HepG2 (cell line): ENCODE measurements at regions not wholly inside any gene's neighbourhood (a gene's known extent, or its start where the extent isn't known, plus 50 kb on each side); places are given as distances from the start of the nearest gene placed in this dataset.

Experiments used
- ATAC-seq: fragments of 200-7000 bp; cut with Tn5 transposase; 3 replicates; pipeline ENCODE4 v1.9.1; 2020; ENCODE audit warnings: mild to moderate bottlenecking, moderate library complexity
- BruUV-seq: library from RNA; stranded (reverse); fragments of 400-500 nt; replicated peaks from 2 replicates; lab custom pipeline; 2021; lab: Mats Ljungman, UMichigan
- CTCF ChIA-PET: fragments of 300-600 bp; formaldehyde crosslinking; extraction: SDS; loops from one replicate; lab custom pipeline; 2021; ENCODE audit warnings: low total read pairs, inconsistent platforms, low intra/inter-chr PET ratio; lab: Yijun Ruan, JAX
- POLR2A ChIA-PET: fragments of 350-600 bp; sonication (Branson Sonifier 250); formaldehyde crosslinking; loops from one replicate; lab custom pipeline; 2020; ENCODE audit warnings: antibody characterized with exemption, inconsistent platforms; lab: Yijun Ruan, JAX
- DNase-seq: peaks from one replicate; pipeline ENCODE4 v3.0.0-alpha.2; 2015; ENCODE audit warnings: low spot score
- FAIRE-seq: peaks from 3 replicates; lab custom pipeline; 2011; peaks lifted over from hg19 to GRCh38; lab: Jason Lieb, UNC
- H2AFZ ChIP-seq: one replicate; pipeline ENCODE4 v1.6.1; 2011; ENCODE audit warnings: low read length, inconsistent platforms
- H3K27ac ChIP-seq: fragments of 300-600 bp; 3 replicates; pipeline ENCODE4 v1.8.0; 2011; ENCODE audit warnings: mixed run types, mild to moderate bottlenecking, mixed read lengths, low read length, inconsistent platforms; ENCODE audit not compliant: insufficient read depth; ENCODE audit errors: extremely low read length
- H3K27me3 ChIP-seq, 2 experiments: fragments of 200-600 bp in 1 of 2; 2 replicates in 1 of 2; 3 replicates in 1 of 2; pipeline versions ENCODE4 v1.6.0 to v1.8.0; 2011; ENCODE audit warnings: low read length in 2 of 2, mild to moderate bottlenecking in 2 of 2, moderate library complexity in 2 of 2, inconsistent platforms in 1 of 2; ENCODE audit not compliant: insufficient read depth in 2 of 2, control insufficient read depth in 1 of 2
- H3K36me3 ChIP-seq, 2 experiments: fragments of 200-600 bp in 1 of 2; replicated peaks in 1 of 2; 2 replicates in 1 of 2; 3 replicates in 1 of 2; pipeline versions ENCODE4 v1.5.1 to v1.8.0; 2011; ENCODE audit warnings: low read length in 2 of 2, inconsistent platforms in 1 of 2; ENCODE audit not compliant: insufficient read depth in 2 of 2, control insufficient read depth in 1 of 2
- H3K4me1 ChIP-seq: 2 replicates; pipeline ENCODE4 v1.5.1; 2012; ENCODE audit warnings: low read length, inconsistent platforms; ENCODE audit not compliant: insufficient read depth
- H3K4me2 ChIP-seq: 2 replicates; pipeline ENCODE4 v1.6.0; 2011; ENCODE audit warnings: low read depth, low read length, inconsistent platforms
- H3K4me3 ChIP-seq, 3 experiments: fragments of 200-600 bp in 1 of 3; sonication (generic), shearing (Covaris generic) in 1 of 3; replicated peaks in 1 of 3; 2 replicates each; pipeline ENCODE4 v1.5.1; 2011 to 2016; ENCODE audit warnings: low read length in 3 of 3, inconsistent platforms in 2 of 3, low read depth in 2 of 3, mild to moderate bottlenecking in 2 of 3, control low read depth in 1 of 3, mixed read lengths in 1 of 3; ENCODE audit not compliant: insufficient read depth in 1 of 3
- H3K79me2 ChIP-seq: one replicate; pipeline ENCODE4 v1.6.1; 2011; ENCODE audit warnings: low read length, inconsistent platforms; ENCODE audit not compliant: insufficient read depth
- H3K9ac ChIP-seq: 2 replicates; pipeline ENCODE4 v1.6.0; 2011; ENCODE audit warnings: mild to moderate bottlenecking, low read depth, low read length, inconsistent platforms; ENCODE audit not compliant: insufficient read depth
- H3K9me3 ChIP-seq: 2 replicates; pipeline ENCODE4 v1.5.1; 2012; ENCODE audit warnings: mild to moderate bottlenecking, low read length
- H4K20me1 ChIP-seq: 2 replicates; pipeline ENCODE4 v1.6.0; 2011; ENCODE audit warnings: inconsistent platforms, mild to moderate bottlenecking, low read length, moderate library complexity; ENCODE audit not compliant: insufficient read depth
- ATRX ChIP-seq: sonication (generic); formaldehyde crosslinking; IDR thresholded peaks from 2 replicates; pipeline ENCODE4 v1.4.0; 2020; ENCODE audit warnings: missing genetic modification reagents, borderline replicate concordance
- CBX5 ChIP-seq: sonication (generic); formaldehyde crosslinking; IDR thresholded peaks from 2 replicates; pipeline ENCODE4 v1.4.0; 2020; ENCODE audit warnings: missing genetic modification reagents, borderline replicate concordance
- FOXO1 ChIP-seq: sonication (generic); formaldehyde crosslinking; IDR thresholded peaks from 2 replicates; pipeline ENCODE4 v1.4.0; 2020; ENCODE audit warnings: missing genetic modification reagents
- ZFP36 ChIP-seq: fragments of 150-350 bp; IDR thresholded peaks from 2 replicates; pipeline ENCODE4 v1.6.1; 2018; ENCODE audit warnings: borderline replicate concordance, low read length, low read depth; ENCODE audit not compliant: partially characterized antibody
- ZNF101 ChIP-seq: sonication (generic); formaldehyde crosslinking; IDR thresholded peaks from 2 replicates; pipeline ENCODE4 v1.4.0; 2020; ENCODE audit warnings: mild to moderate bottlenecking, low read depth, missing genetic modification reagents, borderline replicate concordance
- ZNF432 ChIP-seq: sonication (generic); formaldehyde crosslinking; IDR thresholded peaks from 2 replicates; pipeline ENCODE4 v1.5.0; 2020; ENCODE audit warnings: missing genetic modification reagents, mild to moderate bottlenecking, borderline replicate concordance
- ZNF709 ChIP-seq: sonication (generic); formaldehyde crosslinking; IDR thresholded peaks from 2 replicates; pipeline ENCODE4 v1.5.0; 2020; ENCODE audit warnings: mild to moderate bottlenecking, missing genetic modification reagents
- WGBS: methylation state at CpG from one replicate; pipeline ENCODE4 v1.1.6; 2017; ENCODE audit warnings: low lambda C conversion rate; 5-methylcytosine and 5-hydroxymethylcytosine counted together
- in situ Hi-C: cut with HindIII; loops from 2 replicates; pipeline ENCODE4 v1.10.0; 2017; ENCODE audit warnings: low pct_unique_long_range_greater_than_20kb; ENCODE audit not compliant: extremely low pct_ligation_motif_present
- intact Hi-C: fragments of 100-400 bp; cut with micrococcal nuclease; formaldehyde crosslinking; loops from one replicate; pipeline ENCODE4 v1.10.0; 2022; ENCODE audit not compliant: unreplicated experiment
- TF ChIP-seq, protein P1 (sequence below): sonication (generic); formaldehyde crosslinking; IDR thresholded peaks from one replicate; pipeline ENCODE4 v1.5.1; 2020; ENCODE audit warnings: mild to moderate bottlenecking, missing genetic modification reagents; ENCODE audit errors: not compliant biosample characterization
- TF ChIP-seq, protein P2 (sequence below): sonication (generic); formaldehyde crosslinking; IDR thresholded peaks from 2 replicates; pipeline ENCODE4 v1.4.0; 2020; ENCODE audit warnings: low read depth, mild to moderate bottlenecking, missing genetic modification reagents
- TF ChIP-seq, protein P3 (sequence below): sonication (generic); formaldehyde crosslinking; IDR thresholded peaks from 2 replicates; pipeline ENCODE4 v1.4.0; 2020; ENCODE audit warnings: missing genetic modification reagents

DNA sequence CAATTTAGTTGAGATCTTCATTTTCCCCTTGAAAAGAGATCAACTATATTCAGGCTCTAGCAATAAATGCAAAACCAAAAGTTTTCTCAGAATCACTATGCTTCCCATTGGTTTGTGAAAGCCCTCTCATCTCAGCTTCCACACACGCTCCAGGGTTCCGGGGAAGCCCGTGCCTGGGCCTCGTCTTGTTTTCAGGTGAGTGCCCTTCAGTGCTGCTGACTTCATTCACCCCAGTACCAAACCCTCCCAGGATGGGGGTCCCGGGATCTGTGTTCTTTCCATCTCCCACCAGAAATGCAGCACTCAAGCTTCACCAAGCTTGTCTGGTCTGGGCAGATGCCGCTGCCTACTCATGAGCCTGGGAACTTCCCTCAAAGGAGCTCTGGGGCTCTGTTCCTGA is 97.7 kb downstream of the TEX29 start (continued):
- TF ChIP-seq CBX5 (CRISPR knock-in tag) = no peak
- TF ChIP-seq ZNF709 (CRISPR knock-in tag) = no peak
- no peak for TF ChIP-seq ZNF101 (CRISPR knock-in tag)
- TF ChIP-seq, all 625 proteins: peak for 0

DNA sequence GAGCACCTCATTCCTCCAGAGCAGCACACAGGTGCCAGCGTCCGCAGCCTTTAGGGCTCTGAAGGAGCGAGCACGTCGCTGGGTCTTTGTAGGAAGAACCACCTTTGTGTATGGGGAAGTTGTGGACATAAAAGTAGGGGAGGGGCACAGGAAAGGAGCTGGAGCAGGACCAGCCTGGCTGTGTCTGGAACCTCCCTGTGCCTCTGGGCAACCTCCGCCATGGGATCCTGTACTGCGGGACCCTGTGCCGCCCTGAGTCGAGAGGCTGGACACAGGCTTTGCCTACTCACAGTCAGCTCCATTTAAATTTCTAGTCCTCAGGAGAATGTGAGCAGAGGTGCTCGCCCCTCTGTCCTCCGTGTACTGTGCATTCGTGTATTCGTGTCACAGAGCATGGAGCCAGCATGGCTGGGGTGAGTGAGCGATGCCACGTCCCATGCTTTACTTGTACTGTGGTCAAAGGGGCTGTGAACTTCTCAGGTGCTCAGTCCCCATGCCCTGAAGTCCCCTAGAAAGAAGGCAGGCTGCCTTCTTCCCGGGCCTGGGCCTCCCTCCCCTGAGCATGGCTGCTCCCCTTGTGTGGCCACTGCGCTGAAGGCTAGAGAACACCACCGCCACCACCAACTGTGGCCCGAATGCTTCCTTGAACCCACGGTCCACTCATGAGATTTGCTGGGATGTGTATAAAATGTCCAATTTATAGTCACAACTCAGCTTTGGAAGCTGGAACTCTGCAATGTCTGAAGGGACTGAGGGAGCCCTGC is 99.9 kb downstream of the TEX29 start:
- no peak overlapping the region for H2AFZ ChIP-seq
- in situ Hi-C loops = no loop called here
- no peaks in the 10 kb centered on the region for H3K79me2 ChIP-seq
- no peaks in the 10 kb centered on the region for H3K9me3 ChIP-seq
- intact Hi-C loops = no loop called here
- 32% methylated on average over 14 of the region's 20 CpGs for WGBS
- POLR2A ChIA-PET = no interaction called here
- H3K4me3 ChIP-seq = no peak overlapping the region
- CTCF ChIA-PET = no interaction called here
- peaks cover 6 to 84% of the 10 kb centered on the region in 2 experiments; a peak in 4 of 5 replicates for H3K27me3 ChIP-seq
- H3K9ac ChIP-seq = no peak overlapping the region
- H3K4me2 ChIP-seq = no peak overlapping the region
- no peaks in the 10 kb centered on the region for H3K4me1 ChIP-seq
- FAIRE-seq = no peak
- no peaks in the 10 kb centered on the region for H3K36me3 ChIP-seq
- H3K27ac ChIP-seq = no peak overlapping the region
- no TSS peak for BruUV-seq
- no peak for DNase-seq
- no peaks in the 10 kb centered on the region for H4K20me1 ChIP-seq
- ATAC-seq = no peak
- no peak for TF ChIP-seq FOXO1 (CRISPR knock-in tag)
- TF ChIP-seq ATRX (CRISPR knock-in tag) = no peak
- TF ChIP-seq, protein P1, sequence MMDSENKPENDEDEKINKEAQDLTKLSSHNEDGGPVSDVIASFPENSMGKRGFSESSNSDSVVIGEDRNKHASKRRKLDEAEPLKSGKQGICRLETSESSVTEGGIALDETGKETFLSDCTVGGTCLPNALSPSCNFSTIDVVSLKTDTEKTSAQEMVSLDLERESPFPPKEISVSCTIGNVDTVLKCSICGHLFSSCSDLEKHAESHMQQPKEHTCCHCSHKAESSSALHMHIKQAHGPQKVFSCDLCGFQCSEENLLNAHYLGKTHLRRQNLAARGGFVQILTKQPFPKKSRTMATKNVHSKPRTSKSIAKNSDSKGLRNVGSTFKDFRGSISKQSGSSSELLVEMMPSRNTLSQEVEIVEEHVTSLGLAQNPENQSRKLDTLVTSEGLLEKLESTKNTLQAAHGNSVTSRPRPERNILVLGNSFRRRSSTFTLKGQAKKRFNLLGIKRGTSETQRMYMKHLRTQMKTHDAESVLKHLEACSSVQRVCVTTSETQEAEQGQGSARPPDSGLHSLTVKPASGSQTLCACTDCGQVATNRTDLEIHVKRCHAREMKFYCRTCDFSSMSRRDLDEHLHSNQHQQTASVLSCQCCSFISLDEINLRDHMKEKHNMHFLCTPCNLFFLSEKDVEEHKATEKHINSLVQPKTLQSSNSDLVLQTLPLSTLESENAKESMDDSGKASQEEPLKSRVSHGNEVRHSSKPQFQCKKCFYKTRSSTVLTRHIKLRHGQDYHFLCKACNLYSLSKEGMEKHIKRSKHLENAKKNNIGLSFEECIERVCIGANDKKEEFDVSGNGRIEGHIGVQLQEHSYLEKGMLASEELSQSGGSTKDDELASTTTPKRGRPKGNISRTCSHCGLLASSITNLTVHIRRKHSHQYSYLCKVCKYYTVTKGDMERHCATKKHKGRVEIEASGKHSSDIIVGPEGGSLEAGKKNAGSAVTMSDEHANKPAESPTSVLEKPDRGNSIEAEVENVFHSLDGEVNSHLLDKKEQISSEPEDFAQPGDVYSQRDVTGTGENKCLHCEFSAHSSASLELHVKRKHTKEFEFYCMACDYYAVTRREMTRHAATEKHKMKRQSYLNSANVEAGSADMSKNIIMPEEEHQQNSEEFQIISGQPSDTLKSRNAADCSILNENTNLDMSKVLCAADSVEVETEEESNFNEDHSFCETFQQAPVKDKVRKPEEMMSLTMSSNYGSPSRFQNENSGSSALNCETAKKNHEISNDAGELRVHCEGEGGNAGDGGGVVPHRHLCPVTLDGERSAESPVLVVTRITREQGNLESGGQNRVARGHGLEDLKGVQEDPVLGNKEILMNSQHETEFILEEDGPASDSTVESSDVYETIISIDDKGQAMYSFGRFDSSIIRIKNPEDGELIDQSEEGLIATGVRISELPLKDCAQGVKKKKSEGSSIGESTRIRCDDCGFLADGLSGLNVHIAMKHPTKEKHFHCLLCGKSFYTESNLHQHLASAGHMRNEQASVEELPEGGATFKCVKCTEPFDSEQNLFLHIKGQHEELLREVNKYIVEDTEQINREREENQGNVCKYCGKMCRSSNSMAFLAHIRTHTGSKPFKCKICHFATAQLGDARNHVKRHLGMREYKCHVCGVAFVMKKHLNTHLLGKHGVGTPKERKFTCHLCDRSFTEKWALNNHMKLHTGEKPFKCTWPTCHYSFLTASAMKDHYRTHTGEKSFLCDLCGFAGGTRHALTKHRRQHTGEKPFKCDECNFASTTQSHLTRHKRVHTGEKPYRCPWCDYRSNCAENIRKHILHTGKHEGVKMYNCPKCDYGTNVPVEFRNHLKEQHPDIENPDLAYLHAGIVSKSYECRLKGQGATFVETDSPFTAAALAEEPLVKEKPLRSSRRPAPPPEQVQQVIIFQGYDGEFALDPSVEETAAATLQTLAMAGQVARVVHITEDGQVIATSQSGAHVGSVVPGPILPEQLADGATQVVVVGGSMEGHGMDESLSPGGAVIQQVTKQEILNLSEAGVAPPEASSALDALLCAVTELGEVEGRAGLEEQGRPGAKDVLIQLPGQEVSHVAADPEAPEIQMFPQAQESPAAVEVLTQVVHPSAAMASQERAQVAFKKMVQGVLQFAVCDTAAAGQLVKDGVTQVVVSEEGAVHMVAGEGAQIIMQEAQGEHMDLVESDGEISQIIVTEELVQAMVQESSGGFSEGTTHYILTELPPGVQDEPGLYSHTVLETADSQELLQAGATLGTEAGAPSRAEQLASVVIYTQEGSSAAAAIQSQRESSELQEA (CRISPR knock-in tag) = no peak
- TF ChIP-seq, protein P2, sequence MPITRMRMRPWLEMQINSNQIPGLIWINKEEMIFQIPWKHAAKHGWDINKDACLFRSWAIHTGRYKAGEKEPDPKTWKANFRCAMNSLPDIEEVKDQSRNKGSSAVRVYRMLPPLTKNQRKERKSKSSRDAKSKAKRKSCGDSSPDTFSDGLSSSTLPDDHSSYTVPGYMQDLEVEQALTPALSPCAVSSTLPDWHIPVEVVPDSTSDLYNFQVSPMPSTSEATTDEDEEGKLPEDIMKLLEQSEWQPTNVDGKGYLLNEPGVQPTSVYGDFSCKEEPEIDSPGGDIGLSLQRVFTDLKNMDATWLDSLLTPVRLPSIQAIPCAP (CRISPR knock-in tag) = no peak
- no peak for TF ChIP-seq ZFP36
- no peak for TF ChIP-seq ZNF432 (CRISPR knock-in tag)
- TF ChIP-seq, protein P3, sequence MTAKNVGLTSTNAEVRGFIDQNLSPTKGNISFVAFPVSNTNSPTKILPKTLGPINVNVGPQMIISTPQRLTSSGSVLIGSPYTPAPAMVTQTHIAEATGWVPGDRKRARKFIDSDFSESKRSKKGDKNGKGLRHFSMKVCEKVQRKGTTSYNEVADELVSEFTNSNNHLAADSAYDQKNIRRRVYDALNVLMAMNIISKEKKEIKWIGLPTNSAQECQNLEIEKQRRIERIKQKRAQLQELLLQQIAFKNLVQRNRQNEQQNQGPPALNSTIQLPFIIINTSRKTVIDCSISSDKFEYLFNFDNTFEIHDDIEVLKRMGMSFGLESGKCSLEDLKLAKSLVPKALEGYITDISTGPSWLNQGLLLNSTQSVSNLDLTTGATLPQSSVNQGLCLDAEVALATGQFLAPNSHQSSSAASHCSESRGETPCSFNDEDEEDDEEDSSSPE (CRISPR knock-in tag) = no peak
